Osteocyte (in vitro differentiated cells): ENCODE measurements at regions not wholly inside any gene's neighbourhood (a gene's known extent, or its start where the extent isn't known, plus 50 kb on each side); places are given as distances from the start of the nearest gene placed in this dataset.

Experiments used
- DNase-seq: peaks from one replicate; pipeline ENCODE4 v3.0.0; 2021; ENCODE audit warnings: mixed read lengths; ENCODE audit not compliant: unreplicated experiment; ENCODE audit errors: extremely low spot score
- H3K27ac Mint-ChIP-seq: one replicate; pipeline ENCODE4 v1.8.0; 2021; ENCODE audit warnings: mild to moderate bottlenecking, mixed read lengths; ENCODE audit not compliant: unreplicated experiment
- H3K27me3 Mint-ChIP-seq: one replicate; pipeline ENCODE4 v1.8.0; 2021; ENCODE audit warnings: mixed read lengths; ENCODE audit not compliant: unreplicated experiment
- H3K36me3 Mint-ChIP-seq: one replicate; pipeline ENCODE4 v1.8.0; 2021; ENCODE audit warnings: mixed read lengths; ENCODE audit not compliant: unreplicated experiment
- H3K4me1 Mint-ChIP-seq: one replicate; pipeline ENCODE4 v1.8.0; 2021; ENCODE audit warnings: mixed read lengths; ENCODE audit not compliant: unreplicated experiment
- H3K4me3 Mint-ChIP-seq: one replicate; pipeline ENCODE4 v1.8.0; 2021; ENCODE audit warnings: mild to moderate bottlenecking, moderate library complexity, mixed read lengths; ENCODE audit not compliant: unreplicated experiment
- H3K9me3 Mint-ChIP-seq: one replicate; pipeline ENCODE4 v1.8.0; 2021; ENCODE audit warnings: mixed read lengths; ENCODE audit not compliant: unreplicated experiment
- TF ChIP-seq, protein P1 (sequence below): fragments of 200-600 bp; sonication (generic); IDR thresholded peaks from 2 replicates; pipeline ENCODE4 v1.5.0; 2021; ENCODE audit warnings: antibody characterized with exemption, mild to moderate bottlenecking, moderate library complexity

DNA sequence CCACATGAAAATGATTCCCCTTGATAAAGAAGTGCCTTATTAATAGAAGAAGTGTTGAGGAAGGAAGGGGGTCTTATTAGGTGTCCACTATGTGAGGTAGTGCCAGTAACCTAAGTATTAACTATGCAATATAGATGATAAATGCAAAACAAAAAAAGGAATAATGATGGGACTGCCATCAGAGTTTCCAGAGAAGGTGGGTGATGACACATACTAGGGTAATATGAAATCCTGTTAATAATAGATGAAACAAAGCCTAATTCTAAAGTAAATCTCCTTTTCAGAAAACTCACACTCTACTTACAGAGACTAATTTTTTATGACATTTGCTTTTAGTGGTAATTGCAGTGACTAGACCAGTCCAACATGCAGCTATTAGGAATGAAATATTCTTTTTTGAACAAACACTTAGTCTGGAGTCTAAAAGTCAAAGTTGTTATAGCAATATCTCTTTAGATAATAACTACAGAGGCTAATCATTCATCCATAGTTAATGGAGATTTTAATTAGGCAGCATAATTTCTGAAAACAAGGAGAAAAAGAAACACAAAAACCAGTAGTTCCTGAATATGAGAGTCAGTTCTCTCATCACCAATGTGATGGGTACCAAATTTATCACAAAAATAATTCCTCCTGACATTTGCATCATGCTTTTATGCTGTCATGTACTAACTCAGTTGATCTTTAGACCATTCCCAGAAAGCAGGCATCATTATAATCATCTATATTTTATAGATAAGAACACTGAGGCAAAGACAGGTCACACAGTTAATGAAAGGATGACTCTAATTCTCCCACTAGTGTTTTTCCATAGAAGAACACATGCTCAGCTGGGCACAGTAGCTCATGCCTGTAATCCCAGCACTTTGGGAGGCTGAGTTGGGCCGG lies 208.8 kb upstream of the ARG1 start:
- peaks cover 4% of the 10 kb centered on the region for H3K4me1 Mint-ChIP-seq
- H3K27me3 Mint-ChIP-seq, result peaks cover 14% of the 10 kb centered on the region
- H3K4me3 Mint-ChIP-seq, result no peak overlapping the region
- H3K36me3 Mint-ChIP-seq, result no peaks in the 10 kb centered on the region
- no peak overlapping the region for H3K27ac Mint-ChIP-seq
- TF ChIP-seq, protein P1, sequence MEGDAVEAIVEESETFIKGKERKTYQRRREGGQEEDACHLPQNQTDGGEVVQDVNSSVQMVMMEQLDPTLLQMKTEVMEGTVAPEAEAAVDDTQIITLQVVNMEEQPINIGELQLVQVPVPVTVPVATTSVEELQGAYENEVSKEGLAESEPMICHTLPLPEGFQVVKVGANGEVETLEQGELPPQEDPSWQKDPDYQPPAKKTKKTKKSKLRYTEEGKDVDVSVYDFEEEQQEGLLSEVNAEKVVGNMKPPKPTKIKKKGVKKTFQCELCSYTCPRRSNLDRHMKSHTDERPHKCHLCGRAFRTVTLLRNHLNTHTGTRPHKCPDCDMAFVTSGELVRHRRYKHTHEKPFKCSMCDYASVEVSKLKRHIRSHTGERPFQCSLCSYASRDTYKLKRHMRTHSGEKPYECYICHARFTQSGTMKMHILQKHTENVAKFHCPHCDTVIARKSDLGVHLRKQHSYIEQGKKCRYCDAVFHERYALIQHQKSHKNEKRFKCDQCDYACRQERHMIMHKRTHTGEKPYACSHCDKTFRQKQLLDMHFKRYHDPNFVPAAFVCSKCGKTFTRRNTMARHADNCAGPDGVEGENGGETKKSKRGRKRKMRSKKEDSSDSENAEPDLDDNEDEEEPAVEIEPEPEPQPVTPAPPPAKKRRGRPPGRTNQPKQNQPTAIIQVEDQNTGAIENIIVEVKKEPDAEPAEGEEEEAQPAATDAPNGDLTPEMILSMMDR, result no peak
- H3K9me3 Mint-ChIP-seq, result peaks cover 3% of the 10 kb centered on the region
- DNase-seq, result no peak

DNA sequence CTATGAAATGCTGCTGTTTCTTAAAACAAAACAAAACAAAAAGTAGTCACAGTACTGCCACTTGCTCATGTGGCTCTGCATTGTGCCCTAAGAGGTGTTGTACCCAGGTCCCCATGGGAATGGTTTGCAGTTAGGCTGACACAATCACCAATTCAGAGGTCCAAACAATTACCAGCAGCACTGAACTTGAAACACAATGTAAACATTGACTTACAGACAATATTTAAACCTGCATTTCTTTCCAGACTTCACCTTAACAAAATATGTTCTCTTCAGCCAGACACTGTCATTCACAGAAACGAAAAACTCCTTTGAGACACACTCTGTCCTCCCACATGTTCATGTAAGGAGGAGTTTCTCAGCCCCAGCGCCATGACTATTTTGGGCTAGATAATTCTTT lies 206.8 kb upstream of the ARG1 start:
- Mint-ChIP-seq H3K4me3 (no peak overlapping the region), H3K36me3 (no peaks in the 10 kb centered on the region), H3K9me3 (no peaks in the 10 kb centered on the region), H3K4me1 (peaks cover 4% of the 10 kb centered on the region), H3K27me3 (peaks cover 16% of the 10 kb centered on the region), H3K27ac (no peak overlapping the region)
- TF ChIP-seq, protein P1, result no peak
- no peak for DNase-seq

DNA sequence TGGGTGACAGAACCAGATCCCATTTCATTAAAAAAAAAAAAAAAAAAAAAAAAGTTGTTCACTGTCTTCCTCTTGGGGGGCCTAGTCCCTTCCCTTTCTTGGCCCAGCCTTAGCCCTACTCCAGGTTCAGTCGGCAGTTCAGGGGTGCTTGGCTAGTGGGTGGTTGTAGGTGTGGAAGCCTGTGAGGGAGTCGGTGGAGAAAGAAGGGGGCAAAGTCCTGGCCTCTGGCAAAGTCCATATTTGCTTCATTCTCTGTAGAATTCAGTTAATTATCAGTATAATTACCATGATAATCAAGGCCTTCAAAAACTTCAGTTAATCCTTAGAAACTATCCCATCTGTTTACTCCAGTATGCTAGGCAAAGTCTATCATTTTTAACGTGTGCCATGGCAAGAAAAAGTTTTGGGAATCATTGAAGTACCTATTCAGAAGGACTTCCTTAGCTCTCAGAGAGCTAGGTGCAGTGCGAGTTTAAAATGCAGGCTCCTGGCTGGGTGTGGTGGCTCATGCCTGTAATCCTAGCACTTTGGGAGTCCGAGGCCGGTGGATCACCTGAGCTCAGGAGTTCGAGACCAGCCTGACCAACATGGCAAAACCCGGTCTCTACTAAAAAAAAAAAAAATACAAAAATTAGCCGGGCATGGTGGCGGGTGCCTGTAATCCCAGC lies 205.7 kb upstream of the ARG1 start:
- H3K27ac Mint-ChIP-seq, result no peak overlapping the region
- H3K36me3 Mint-ChIP-seq, result no peaks in the 10 kb centered on the region
- peaks cover 4% of the 10 kb centered on the region for H3K4me1 Mint-ChIP-seq
- H3K9me3 Mint-ChIP-seq, result no peaks in the 10 kb centered on the region
- TF ChIP-seq, protein P1, result no peak
- DNase-seq, result no peak
- no peak overlapping the region for H3K4me3 Mint-ChIP-seq
- peaks cover 21% of the 10 kb centered on the region for H3K27me3 Mint-ChIP-seq

DNA sequence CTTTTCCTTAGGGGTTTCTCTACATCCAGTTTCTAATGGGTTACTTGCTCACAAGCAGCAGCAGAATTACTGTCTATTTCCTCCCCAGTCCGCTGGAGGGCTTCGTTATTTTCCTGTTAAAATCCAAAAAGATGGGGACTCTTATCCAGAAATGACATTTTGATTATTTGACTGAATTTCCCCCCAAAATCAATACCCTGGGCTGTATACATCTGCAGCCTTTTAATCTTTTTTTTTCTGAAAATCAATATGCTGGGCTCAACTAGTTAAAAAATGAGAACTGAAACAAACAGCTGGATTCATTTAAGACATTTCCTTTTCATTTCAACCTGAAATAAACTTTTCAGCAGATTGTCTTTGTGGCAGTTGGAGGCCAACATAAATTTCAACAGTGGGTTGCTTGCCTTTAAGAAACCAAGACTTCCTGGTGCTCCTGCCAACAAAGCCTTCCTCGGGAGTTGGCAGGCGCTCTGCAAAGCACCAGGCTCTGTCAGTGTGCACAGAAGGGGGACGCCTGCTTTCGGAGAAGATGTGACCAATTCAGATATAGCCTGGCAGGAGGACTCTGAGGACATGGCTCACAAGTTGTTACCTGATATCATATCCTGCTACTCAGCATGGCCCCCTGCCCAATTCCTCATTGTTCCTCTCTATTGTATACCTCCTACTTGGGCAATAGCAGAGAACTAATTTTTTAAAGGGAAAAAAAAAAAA lies 204.7 kb upstream of the ARG1 start:
- H3K27ac Mint-ChIP-seq, result no peak overlapping the region
- H3K27me3 Mint-ChIP-seq, result peaks cover 26% of the 10 kb centered on the region
- TF ChIP-seq, protein P1, result no peak
- DNase-seq, result no peak
- H3K36me3 Mint-ChIP-seq, result no peaks in the 10 kb centered on the region
- H3K9me3 Mint-ChIP-seq, result no peaks in the 10 kb centered on the region
- no peak overlapping the region for H3K4me3 Mint-ChIP-seq
- H3K4me1 Mint-ChIP-seq, result peaks cover 6% of the 10 kb centered on the region

DNA sequence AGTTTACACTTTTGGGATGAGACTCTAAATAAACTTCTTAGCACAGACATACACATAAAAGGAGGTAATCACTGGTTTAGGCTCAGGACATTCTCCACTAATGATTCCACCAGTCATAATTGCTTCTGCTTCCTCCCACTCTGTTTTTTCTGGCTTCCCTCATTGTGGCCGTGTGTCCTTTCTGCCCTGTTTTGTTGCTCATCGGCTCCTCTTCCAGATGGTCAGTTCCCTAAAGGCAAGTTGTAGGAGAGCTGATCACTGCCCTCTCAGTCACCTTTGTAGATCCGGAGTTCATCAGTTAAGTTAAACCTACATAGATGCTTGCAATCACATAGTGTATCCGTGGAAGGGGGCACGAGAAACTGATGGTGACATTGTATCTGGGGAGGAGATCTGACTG lies 200.5 kb upstream of the ARG1 start:
- Mint-ChIP-seq H3K36me3 (no peaks in the 10 kb centered on the region), H3K9me3 (no peaks in the 10 kb centered on the region), H3K4me1 (peaks cover 6% of the 10 kb centered on the region), H3K4me3 (no peak overlapping the region), H3K27ac (no peak overlapping the region), H3K27me3 (peaks cover 29% of the 10 kb centered on the region)
- no peak for DNase-seq
- TF ChIP-seq, protein P1, result no peak
